SK-N-SH (cell line): ENCODE measurements at regions not wholly inside any gene's neighbourhood (a gene's known extent, or its start where the extent isn't known, plus 50 kb on each side); places are given as distances from the start of the nearest gene placed in this dataset.
A peak's percentile ranks its signal among the peaks of the same experiment; 100 is the strongest.

ENCODE experiments used
- CTCF ChIA-PET: fragments of 300-600, 350-600 bp; formaldehyde crosslinking; extraction: SDS; loops from one replicate; lab custom pipeline; 2021; lab: Yijun Ruan, JAX
- POLR2A ChIA-PET: fragments of 350-600 bp; sonication (Branson Sonifier 250); formaldehyde crosslinking; extraction: SDS; loops from one replicate; lab custom pipeline; 2020; ENCODE audit warnings: antibody characterized with exemption, inconsistent platforms; lab: Yijun Ruan, JAX
- DNase-seq: peaks from one replicate; pipeline ENCODE4 v3.0.0; 2012
- H2AFZ ChIP-seq: fragments of 200-600 bp; sonication (generic); 2 replicates; pipeline ENCODE4 v1.8.1; 2016; ENCODE audit warnings: antibody characterized with exemption, mild to moderate bottlenecking, low read depth
- H3F3A ChIP-seq: fragments of 200-600 bp; sonication (generic); replicated peaks from 2 replicates; pipeline ENCODE3; 2016; ENCODE audit warnings: antibody characterized with exemption, mild to moderate bottlenecking; ENCODE audit not compliant: insufficient read depth
- H3K27ac ChIP-seq, 2 experiments: fragments of 200-500 bp in 1 of 2; fragments of 200-600 bp in 1 of 2; sonication (Bioruptor generic) in 1 of 2; sonication (generic), shearing (Covaris generic) in 1 of 2; 2 replicates each; pipeline versions ENCODE4 v1.5.1 to v1.6.1; 2014 to 2016; ENCODE audit warnings: low read depth in 2 of 2, inconsistent platforms in 1 of 2, low read length in 1 of 2, mild to moderate bottlenecking in 1 of 2, mixed read lengths in 1 of 2
- H3K27me3 ChIP-seq: fragments of 200-600 bp; sonication (generic), shearing (Covaris generic); 2 replicates; pipeline ENCODE4 v1.6.1; 2016; ENCODE audit warnings: mixed run types; ENCODE audit not compliant: insufficient read depth
- H3K36me3 ChIP-seq, 2 experiments: fragments of 200-500 bp in 1 of 2; fragments of 200-600 bp in 1 of 2; sonication (Bioruptor generic) in 1 of 2; sonication (generic) in 1 of 2; replicated peaks in 1 of 2; 2 replicates each; pipeline versions ENCODE3 to v1.5.1; 2014 to 2016; ENCODE audit warnings: low read length in 1 of 2, mild to moderate bottlenecking in 1 of 2; ENCODE audit not compliant: insufficient read depth in 2 of 2, control insufficient read depth in 1 of 2
- H3K4me1 ChIP-seq, 2 experiments: fragments of 200-500 bp in 1 of 2; fragments of 200-600 bp in 1 of 2; sonication (Bioruptor generic) in 1 of 2; sonication (generic), shearing (Covaris generic) in 1 of 2; 2 replicates each; pipeline versions ENCODE4 v1.5.1 to v1.6.1; 2014 to 2016; ENCODE audit warnings: low read depth in 1 of 2, low read length in 1 of 2, mixed run types in 1 of 2; ENCODE audit not compliant: insufficient read depth in 2 of 2, control insufficient read depth in 1 of 2
- H3K4me2 ChIP-seq: fragments of 200-600 bp; sonication (generic), shearing (Covaris generic); 2 replicates; pipeline ENCODE4 v1.6.1; 2017; ENCODE audit warnings: mixed run types
- H3K4me3 ChIP-seq, 2 experiments: fragments of 200-500 bp in 1 of 2; fragments of 200-600 bp in 1 of 2; sonication (Bioruptor generic) in 1 of 2; sonication (generic), shearing (Covaris generic) in 1 of 2; 2 replicates each; pipeline versions ENCODE4 v1.5.1 to v1.8.1; 2014 to 2016; ENCODE audit warnings: low read depth in 2 of 2, inconsistent platforms in 1 of 2, low read length in 1 of 2, mild to moderate bottlenecking in 1 of 2, mixed read lengths in 1 of 2, moderate library complexity in 1 of 2
- H3K79me2 ChIP-seq: fragments of 200-600 bp; sonication (generic); 2 replicates; pipeline ENCODE4 v1.8.1; 2017; ENCODE audit warnings: mild to moderate bottlenecking; ENCODE audit not compliant: insufficient read depth
- H3K9ac ChIP-seq: fragments of 200-600 bp; sonication (generic); 2 replicates; pipeline ENCODE4 v1.6.1; 2017; ENCODE audit warnings: mixed run types
- H3K9me2 ChIP-seq: fragments of 200-600 bp; sonication (generic); 2 replicates; pipeline ENCODE4 v1.6.1; 2017; ENCODE audit warnings: mixed run types
- H3K9me3 ChIP-seq: fragments of 200-600 bp; sonication (generic); 2 replicates; pipeline ENCODE4 v1.6.1; 2017; ENCODE audit warnings: mixed run types, mild to moderate bottlenecking, moderate library complexity
- H4K20me1 ChIP-seq: fragments of 200-600 bp; sonication (generic); 2 replicates; pipeline ENCODE4 v1.6.1; 2017; ENCODE audit warnings: mild to moderate bottlenecking, mixed run types; ENCODE audit not compliant: insufficient read depth
- ELF1 ChIP-seq: IDR thresholded peaks from 2 replicates; pipeline ENCODE4 v1.4.0; 2012
- FOSL2 ChIP-seq: IDR thresholded peaks from 2 replicates; pipeline ENCODE4 v1.4.0; 2012; ENCODE audit warnings: low read depth, mild to moderate bottlenecking, moderate library complexity, borderline replicate concordance
- FOXJ3 ChIP-seq: sonication (generic); formaldehyde crosslinking; IDR thresholded peaks from 2 replicates; pipeline ENCODE4 v1.5.1; 2020; ENCODE audit warnings: mild to moderate bottlenecking, missing genetic modification reagents
- FOXM1 ChIP-seq: IDR thresholded peaks from 2 replicates; pipeline ENCODE4 v1.4.0; 2012; ENCODE audit warnings: low read depth, mild to moderate bottlenecking
- GABPA ChIP-seq: IDR thresholded peaks from 2 replicates; pipeline ENCODE4 v1.4.0; 2012; ENCODE audit warnings: low read depth, mild to moderate bottlenecking
- JUND ChIP-seq: IDR thresholded peaks from 2 replicates; pipeline ENCODE4 v1.4.0; 2012
- MXI1 ChIP-seq: IDR thresholded peaks from 2 replicates; pipeline ENCODE4 v1.6.1; 2012; ENCODE audit warnings: mild to moderate bottlenecking, low read depth, low read length, improper control_type of control experiment
- NFIC ChIP-seq: IDR thresholded peaks from 2 replicates; pipeline ENCODE4 v1.4.0; 2012; ENCODE audit warnings: borderline replicate concordance
- REST ChIP-seq: IDR thresholded peaks from 2 replicates; pipeline ENCODE4 v1.6.1; 2012; ENCODE audit warnings: mild to moderate bottlenecking, low read depth, low read length, moderate library complexity
- SIN3A ChIP-seq: IDR thresholded peaks from 2 replicates; pipeline ENCODE4 v1.6.1; 2012; ENCODE audit warnings: low read depth, mild to moderate bottlenecking, low read length, moderate library complexity, borderline replicate concordance
- YY1 ChIP-seq: IDR thresholded peaks from 2 replicates; pipeline ENCODE4 v1.4.0; 2012; ENCODE audit warnings: low read depth, mild to moderate bottlenecking
- WGBS: methylation state at CpG from one replicate; pipeline ENCODE4 v1.1.6; 2017; ENCODE audit warnings: low lambda C conversion rate; 5-methylcytosine and 5-hydroxymethylcytosine counted together
- TF ChIP-seq, protein P1 (sequence below): IDR thresholded peaks from 2 replicates; pipeline ENCODE4 v1.4.0; 2012; ENCODE audit warnings: low read depth, borderline replicate concordance
- TF ChIP-seq, protein P2 (sequence below): fragments of 150-350 bp; IDR thresholded peaks from 2 replicates; pipeline ENCODE4 v1.6.1; 2017; ENCODE audit warnings: antibody characterized with exemption, low read length, low read depth, borderline replicate concordance
- TF ChIP-seq, protein P3 (sequence below): IDR thresholded peaks from 2 replicates; pipeline ENCODE4 v1.4.0; 2012; ENCODE audit warnings: low read depth

- TF ChIP-seq REST, result 0 out of 2 replicates have a peak, but pooled peaks have one; percentile 57
- TF ChIP-seq ELF1, result peak; percentile 82
- TF ChIP-seq, protein P1, sequence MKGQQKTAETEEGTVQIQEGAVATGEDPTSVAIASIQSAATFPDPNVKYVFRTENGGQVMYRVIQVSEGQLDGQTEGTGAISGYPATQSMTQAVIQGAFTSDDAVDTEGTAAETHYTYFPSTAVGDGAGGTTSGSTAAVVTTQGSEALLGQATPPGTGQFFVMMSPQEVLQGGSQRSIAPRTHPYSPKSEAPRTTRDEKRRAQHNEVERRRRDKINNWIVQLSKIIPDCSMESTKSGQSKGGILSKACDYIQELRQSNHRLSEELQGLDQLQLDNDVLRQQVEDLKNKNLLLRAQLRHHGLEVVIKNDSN, result no peak
- TF ChIP-seq, protein P2, sequence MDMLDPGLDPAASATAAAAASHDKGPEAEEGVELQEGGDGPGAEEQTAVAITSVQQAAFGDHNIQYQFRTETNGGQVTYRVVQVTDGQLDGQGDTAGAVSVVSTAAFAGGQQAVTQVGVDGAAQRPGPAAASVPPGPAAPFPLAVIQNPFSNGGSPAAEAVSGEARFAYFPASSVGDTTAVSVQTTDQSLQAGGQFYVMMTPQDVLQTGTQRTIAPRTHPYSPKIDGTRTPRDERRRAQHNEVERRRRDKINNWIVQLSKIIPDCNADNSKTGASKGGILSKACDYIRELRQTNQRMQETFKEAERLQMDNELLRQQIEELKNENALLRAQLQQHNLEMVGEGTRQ, result no peak
- 0 out of 2 replicates have a peak, but pooled peaks have one; percentile 45 for TF ChIP-seq SIN3A
- TF ChIP-seq, protein P3, sequence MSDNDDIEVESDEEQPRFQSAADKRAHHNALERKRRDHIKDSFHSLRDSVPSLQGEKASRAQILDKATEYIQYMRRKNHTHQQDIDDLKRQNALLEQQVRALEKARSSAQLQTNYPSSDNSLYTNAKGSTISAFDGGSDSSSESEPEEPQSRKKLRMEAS, result peak; percentile 81
These were observed 135.2 kb downstream of the TSHZ3 start (continued) for GRCh38 chr19:31214086-31214485.

DNA sequence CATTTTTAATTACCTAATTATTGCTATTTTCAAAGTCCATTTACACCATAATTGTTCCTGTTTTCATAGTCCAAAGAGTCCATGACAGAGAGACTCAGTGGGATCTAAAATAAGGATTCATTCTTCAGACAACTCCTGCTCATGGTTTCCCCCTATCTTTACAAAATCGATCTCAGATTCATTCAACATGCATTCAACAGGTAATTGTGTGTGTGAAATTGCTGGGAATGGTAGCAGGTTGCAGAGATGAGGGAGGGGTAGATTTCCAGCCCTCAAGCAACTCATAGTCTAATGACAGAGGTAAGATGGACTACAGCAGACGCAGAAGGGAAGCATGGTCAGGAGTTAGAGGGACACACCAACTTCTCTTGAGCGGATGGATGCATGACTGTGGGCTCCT is 138.1 kb downstream of the TSHZ3 start:
- H4K20me1 ChIP-seq, result no peaks in the 10 kb centered on the region

DNA sequence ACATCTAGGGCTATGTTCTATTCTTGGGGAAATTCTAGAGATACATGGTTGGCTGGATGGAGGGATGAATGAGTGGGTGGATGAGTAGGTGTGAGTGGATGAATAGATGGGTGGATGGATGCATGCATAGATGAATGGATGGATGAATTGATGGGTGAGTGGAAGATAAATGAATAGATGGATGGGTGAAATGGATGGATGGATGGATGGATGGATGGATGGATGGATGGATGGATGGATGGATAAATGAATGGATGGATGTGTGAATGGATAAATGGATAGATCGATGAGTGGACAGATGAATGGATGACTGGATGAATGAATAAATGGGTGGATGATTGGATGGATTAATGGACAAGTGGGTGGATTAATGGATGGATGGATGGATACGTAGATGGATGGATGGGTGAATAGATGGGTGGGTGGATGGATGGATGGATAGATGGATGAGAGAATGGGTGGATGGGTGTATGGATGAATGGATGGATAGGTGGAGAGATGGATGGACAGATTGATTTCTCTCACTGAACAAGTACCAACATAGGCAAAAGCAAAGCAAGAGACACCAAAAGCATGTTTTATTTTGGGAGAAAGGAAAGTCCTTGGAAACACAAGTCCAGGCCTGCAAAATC is 143.2 kb downstream of the TSHZ3 start:
- Histone ChIP-seq H3K27ac (no peak overlapping the region), H2AFZ (no peak overlapping the region), H3K4me3 (no peak overlapping the region), H3K36me3 (no peaks in the 10 kb centered on the region), H3K9me3 (no peaks in the 10 kb centered on the region), H3F3A (no peaks in the 10 kb centered on the region), H3K79me2 (no peaks in the 10 kb centered on the region), H3K4me1 (no peaks in the 10 kb centered on the region), H3K9me2 (no peaks in the 10 kb centered on the region), H3K4me2 (no peak overlapping the region), H3K9ac (no peak overlapping the region), H3K27me3 (no peaks in the 10 kb centered on the region; the same call in 1 of the 2 replicates), H4K20me1 (no peaks in the 10 kb centered on the region)
- DNase-seq, result no peak
- 28% methylated on average over 2 of the region's 2 CpGs for WGBS
- CTCF ChIA-PET, result no interaction called here
- TF ChIP-seq ELF1, result no peak
- TF ChIP-seq FOXM1, result no peak
- TF ChIP-seq MXI1, result no peak
- TF ChIP-seq FOXJ3 (CRISPR knock-in tag), result no peak
- no peak for TF ChIP-seq YY1
- TF ChIP-seq, protein P3, result no peak
- POLR2A ChIA-PET, result no interaction called here

More for the DNA sequence above, 138.1 kb downstream of the TSHZ3 start:
- Histone ChIP-seq H3K27me3 (no peaks in the 10 kb centered on the region), H3K9me3 (no peaks in the 10 kb centered on the region), H3K4me1 (peaks cover 0 to 7% of the 10 kb centered on the region in 2 experiments; a peak in 2 of 4 replicates), H3K36me3 (no peaks in the 10 kb centered on the region), H3K4me2 (no peak overlapping the region), H3K9ac (no peak overlapping the region), H3K27ac (no peak overlapping the region), H3F3A (peaks cover 8% of the 10 kb centered on the region), H3K4me3 (no peak overlapping the region), H2AFZ (no peak overlapping the region), H3K79me2 (no peaks in the 10 kb centered on the region), H3K9me2 (no peaks in the 10 kb centered on the region)
- WGBS, result 48% methylated on average over 3 of the region's 3 CpGs
- no peak for DNase-seq
- ChIA-PET POLR2A (no interaction called here), CTCF (no interaction called here)
- TF ChIP-seq GABPA (no peak), NFIC (no peak), JUND (no peak), FOSL2 (no peak), FOXM1 (no peak)
